ENCODE measurements at regions not wholly inside any gene's neighbourhood (a gene's known extent, or its start where the extent isn't known, plus 50 kb on each side); places are given as distances from the start of the nearest gene placed in this dataset.
"Not testable (repeated sequence)": the region's sequence is repeated elsewhere in the genome, so short reads cannot be mapped to it uniquely, and the experiment has no call there.

DNA sequence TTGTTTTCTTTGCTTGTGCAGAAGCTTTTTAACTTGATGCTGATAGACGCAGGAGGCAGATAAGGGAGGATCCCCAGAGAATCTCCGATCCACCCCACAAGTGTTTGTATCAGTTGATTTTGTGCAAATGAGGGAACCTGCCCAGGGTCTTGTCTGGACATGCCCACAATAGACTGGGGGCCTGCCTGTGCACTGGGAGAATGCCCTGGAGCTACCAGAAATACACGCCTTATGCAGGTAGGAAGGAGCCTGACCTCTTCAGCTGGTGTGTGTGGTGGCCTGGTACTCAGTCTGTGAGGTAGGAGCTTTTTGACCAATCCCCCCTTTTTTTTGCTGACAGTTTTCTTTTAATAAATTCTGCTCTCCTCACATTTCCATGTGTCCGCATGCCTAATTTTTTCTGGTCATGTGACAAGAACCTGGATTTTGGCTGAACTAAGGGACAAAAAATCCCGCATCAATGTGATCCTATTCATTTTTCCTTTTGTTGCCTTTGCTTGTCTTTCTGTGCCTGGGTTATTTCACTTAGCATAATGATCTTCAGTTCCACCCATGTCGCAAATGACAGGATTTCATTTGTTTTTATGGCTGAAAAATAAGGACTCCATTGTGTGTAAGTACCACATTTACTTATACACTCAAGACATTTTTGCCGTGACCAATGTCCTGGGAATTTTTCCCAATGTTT is 430.6 kb upstream of the NRG3 start:
- DNase-seq (ENCODE audit: low spot score): no peak

DNA sequence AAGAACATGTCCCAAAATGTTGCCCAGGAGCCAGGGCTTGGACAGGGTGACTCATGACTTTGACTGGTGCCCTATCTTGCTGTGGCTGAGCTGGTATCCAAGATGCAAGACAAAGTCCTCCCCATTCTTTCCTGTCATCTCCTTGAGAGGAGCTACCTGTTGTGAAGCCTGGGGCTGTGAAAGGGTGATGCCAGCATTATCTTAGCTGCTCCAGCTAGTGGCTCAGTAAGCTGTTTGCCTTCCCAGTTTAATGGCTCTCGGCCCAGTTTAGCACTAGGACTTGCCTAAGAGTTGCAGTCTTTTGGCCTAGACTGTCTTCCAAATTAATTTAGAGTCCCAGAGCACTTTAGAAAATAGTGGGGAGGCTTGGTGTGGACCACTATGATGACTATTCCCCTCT is 424.3 kb upstream of the NRG3 start:
- DNase-seq (ENCODE audit: low spot score): no peak

DNA sequence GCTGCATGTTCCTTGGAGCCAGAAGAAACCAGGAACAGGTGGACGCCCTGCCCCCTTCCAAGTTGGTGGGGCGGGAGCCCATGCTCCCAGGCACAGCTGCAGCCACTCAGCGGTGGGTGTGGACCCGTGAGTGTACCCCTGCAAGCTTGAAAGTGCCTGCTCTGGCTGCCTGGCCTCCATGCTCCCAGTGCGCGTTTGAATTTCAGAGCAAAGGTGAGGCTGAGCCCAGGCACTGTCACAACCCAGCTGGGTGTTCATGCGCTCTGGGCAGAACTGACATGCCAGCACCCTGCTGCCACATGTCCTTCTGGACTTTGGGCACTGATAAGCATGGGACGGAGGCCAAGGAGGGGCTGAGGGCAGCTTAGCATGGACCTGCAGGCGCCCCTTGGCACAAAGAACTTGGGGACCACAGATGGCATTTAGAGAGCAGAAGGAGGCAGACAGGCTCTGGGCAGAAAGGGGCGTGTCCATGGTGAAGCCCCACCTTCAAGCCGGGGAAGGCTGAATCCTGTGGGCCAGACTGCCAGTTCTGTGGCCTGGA is 402.0 kb upstream of the NRG3 start:
- no peak for DNase-seq (ENCODE audit: low spot score)

DNA sequence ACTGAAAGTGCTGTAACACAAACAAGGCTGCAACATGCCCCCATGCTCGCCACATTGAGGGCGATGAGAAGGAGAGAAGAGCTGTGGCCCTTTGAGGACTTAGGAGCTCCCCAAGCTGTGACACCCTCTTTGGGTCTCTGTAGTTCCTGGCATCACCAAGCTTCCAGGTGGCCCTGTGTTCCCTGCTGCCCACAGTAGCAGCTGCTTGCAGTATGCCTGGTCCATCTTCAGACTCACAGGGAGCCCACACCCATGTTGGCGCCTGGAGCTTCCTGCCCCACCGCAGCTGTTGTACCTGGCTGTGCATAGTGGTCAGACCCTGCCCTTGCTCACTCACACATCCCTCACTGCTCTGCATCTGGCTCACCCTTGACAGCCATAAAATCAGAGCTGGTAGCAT is 401.2 kb upstream of the NRG3 start:
- no peak for DNase-seq (ENCODE audit: low spot score)

DNA sequence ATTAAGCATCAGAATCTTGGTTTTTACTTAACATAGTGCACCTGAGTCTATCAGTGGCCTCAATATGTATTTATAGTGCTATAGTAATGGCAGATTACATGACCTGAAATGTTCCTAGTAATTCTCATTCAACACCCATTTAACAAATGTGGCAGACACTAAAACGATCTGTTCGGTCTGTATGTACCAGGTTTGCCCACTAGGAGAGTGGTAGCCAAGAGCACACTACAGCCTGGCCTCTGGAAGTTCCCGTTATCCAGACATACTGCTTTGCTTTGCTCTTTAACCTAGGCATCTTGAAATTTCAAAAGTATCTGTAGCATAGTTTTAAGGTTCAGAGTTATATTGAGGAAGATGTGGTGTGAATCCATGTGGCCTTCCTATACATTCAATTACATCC is 395.7 kb upstream of the NRG3 start:
- DNase-seq (ENCODE audit: low spot score): no peak

DNA sequence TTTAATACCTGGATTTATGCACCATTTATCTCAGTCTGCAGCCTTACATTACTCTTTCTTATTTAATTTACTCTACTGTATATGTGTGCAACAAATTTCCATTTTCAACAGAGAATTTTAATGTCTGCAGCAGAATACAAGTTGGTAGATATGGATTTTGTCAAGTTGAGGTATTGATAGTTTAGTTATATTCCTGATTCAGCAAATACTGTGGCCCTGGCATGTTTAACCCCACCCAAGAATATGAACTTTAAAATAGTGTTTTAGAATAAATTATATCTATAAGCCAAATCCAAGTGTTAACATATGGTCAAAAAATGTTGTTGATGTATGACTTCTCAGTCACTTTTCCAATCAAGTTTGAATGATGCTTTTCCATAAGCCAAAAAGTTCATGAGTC is 378.4 kb upstream of the NRG3 start:
- no peak for DNase-seq (ENCODE audit: low spot score)

DNA sequence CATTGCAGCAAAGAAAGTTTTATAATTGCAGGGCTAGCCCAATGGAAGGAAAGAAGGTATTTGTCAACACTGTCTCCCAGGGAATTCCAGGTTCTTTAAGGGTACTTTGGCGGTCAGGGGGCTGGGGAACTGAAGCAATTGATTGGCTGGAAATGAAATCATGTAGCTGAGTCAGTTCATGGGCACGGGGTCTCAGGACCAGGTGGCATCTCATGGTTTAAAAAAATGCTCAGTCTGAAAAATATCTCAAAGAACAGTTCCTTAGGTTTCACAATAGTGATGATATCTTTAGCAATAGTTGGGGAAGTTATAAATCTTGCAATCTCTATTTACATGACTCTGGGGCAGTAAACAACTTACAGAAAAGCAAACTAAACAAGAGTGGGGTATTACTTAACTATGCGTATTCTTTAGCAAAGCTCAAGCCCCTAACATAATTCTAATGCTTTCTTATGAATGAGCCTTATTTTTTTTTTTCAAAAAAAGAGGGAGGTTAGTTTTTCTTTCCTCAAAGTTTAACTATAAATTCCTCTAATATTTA is 376.9 kb upstream of the NRG3 start:
- no peak for DNase-seq (ENCODE audit: low spot score)

DNA sequence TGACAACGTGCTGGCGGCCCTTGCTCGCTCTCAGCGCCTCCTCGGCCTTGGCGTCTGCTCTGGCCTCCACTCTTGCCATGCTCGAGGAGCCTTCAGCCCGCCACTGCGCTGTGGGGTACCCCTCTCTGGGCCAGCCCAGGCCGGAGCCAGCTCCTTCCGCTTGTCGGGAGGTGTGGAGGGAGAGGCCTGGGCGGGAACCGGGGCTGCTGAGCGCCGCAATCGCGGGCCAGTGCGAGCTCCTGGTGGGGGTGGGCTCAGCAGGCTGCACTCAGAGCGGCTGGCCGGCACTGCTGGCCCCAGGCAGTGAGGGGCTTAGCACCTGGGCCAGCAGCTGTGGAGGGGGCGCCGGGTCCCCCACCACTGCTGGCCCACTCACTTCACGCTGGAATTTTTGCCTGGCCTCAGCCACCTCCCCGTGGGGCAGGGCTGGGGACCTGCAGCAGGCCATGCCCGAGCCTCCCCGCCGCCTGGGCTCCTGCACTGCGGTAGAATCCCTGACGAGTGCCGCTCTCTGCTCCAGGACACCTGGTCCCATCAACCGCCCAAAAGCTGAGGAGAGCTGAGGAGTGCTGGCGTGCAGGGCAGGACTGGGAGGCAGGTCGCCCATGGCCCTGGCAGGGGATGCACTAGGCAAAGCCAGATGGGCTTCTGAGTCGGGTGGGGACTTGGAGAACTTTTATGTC is 372.2 kb upstream of the NRG3 start:
- DNase-seq (ENCODE audit: low spot score): no peak

DNA sequence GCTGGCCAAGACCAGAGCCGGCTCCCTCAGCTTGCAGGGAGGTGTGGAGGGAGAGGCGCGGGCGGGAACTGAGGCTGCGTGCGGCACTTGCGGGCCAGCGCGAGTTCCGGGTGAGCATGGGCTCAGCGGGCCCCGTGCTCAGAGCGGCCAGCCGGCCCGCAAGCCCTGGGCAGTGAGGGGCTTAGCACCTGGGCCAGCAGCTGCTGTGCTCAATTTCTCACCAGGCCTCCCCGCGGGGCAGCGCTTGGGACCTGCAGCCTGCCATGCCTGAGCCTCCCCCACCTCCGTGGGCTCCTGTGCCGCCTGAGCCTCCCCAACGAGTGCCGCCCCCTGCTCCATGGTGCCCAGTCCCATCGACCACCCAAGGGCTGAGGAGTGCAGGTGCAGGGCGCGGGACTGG is 369.2 kb upstream of the NRG3 start:
- DNase-seq (ENCODE audit: low spot score): not testable (repeated sequence)

DNA sequence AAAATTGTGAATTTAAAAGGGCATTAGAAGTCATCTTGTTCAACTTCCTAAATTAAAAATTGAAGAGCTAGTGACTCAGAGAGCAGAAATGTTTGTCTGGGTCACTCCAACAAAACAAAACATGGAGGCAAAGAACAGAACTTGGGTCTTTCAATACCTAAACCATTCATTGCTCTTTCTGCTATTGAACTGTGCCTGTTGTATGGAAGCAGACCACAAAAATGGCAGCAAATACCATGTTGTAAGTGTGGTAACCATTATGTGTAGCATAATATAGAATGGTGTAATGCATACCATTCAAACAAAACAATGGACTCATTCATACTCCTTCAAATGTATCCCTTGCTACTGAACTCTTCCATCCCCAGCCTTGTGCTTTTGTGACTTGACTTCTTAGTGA is 360.2 kb upstream of the NRG3 start:
- DNase-seq (ENCODE audit: low spot score): no peak

DNA sequence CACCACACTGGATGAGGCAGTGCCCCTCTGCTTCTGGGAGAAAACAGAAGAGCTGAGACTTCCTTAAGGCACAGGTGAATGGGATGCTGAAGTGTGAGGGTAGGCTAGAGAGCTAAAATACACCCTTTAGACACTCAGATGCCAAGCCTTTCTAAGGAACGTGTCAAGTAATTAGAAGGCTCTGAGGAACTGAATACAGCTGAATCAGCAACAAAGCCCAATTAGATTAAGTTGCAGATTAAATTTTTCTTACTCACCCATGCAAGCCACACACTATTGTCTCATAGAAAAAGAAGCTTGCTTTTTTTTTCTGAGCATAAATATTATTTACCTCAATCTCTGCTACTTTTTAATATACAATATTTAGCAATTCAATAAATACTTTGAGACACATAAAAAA is 354.3 kb upstream of the NRG3 start:
- no peak for DNase-seq (ENCODE audit: low spot score)

DNA sequence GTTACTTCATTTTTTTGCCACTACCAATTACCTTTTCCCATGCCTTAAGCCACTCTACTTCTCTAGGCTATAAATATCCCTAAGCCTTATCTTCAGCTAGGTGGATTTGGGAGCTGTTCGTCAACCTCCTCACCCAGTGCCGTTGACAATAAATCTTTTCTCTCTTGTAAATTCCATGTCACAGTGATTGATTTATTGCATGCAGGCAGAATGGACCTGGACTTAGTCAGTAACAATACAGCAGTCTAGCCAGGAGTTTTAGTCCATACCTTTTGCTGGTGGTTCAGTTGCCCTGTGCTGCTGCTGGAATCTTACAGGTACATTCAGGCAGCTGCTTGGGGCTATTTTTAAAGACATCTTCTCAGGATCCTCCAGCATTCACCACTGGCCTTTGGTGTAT is 350.5 kb upstream of the NRG3 start:
- no peak for DNase-seq (ENCODE audit: low spot score)

DNA sequence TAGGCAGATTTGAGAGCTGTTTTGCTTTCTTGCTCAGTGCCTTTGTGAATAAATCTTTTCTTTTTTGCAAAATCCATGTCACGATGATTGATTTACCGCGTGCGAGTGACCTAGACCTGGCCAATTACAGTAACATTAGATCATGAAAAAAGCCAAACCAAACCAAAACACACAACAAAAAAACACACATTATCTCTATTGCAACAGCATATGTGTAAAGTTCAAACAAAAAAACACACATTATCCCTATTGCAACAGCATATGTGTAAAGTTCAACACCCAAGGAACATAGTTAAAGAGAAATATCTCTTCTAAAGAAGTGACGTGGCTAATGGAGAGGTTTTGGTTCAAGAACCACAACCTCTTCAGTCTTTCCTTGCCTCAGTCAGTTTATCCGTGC is 342.6 kb upstream of the NRG3 start:
- DNase-seq (ENCODE audit: low spot score): no peak

DNA sequence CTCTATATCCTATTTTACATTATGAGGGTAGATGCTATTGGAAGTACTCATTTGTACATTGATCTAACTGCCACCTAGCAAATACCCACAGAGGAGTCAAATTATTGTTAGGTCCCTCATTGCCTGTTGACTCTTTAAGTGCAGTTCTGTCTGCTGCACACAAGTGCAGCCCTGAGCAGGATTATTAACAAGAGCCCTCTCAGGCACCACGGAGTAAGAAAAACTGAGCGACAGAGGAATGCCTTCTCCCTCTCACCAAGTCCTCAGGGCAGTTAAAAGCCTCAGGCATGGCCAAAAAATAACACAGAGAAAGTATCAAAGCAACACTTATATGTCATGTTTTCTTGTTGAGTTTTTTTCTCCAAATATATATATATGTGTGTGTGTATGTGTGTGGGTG is 340.0 kb upstream of the NRG3 start:
- DNase-seq (ENCODE audit: low spot score): no peak

DNA sequence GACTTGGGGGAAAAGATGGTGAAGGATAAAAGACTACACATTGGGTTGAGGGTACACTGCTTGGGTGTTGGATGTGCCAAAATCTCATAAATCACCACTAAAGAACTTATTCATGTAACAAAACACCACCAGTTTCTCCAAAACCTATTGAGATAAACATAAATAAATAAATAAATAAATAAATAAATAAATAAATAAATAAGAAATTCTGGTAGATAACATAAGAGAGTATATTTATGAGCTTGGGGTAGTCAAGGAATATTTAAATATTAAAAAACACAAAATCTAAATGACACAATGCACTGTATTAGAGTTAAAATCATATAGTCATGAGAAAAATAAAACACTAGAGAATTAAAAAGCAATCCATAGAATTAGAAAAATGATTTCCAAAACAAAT is 333.5 kb upstream of the NRG3 start:
- DNase-seq (ENCODE audit: low spot score): no peak

DNA sequence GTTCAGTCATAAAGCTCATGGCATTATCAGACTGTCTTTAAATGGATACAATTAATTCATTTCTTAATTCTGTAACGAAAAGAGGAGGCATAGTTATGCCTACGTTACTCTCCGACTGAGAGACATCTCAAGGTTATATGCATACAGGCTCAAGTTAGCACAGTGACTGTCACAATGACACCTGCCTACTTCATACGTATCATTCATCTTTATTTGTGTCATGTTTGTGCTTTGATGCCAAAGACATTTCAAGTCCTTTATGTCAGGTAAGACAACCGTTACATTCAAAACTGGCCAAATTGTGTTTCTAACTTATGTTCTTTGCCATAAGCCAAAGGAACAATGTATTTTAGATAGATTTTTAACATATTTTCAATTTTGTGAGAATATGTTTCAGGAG is 328.8 kb upstream of the NRG3 start:
- no peak for DNase-seq (ENCODE audit: low spot score)

DNA sequence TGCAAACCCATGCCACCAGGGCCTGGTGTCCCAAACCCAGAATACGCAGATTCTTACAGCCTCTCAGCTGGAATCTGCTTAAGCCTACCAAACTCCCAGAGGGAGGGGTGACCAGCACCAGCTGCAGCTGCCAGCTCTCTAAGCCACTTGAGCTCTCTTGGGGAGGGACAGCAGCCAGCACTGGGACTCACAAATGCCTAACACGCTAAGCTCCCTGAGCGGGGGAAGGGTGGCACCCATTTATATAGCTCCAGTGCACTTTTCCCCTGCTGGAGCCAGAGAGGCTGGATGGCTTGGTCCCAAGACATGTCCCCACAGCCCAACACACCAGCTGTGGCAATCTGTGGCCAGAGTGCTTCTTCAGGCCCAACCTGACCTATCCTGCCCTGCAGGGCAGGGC is 326.8 kb upstream of the NRG3 start:
- no peak for DNase-seq (ENCODE audit: low spot score)

DNA sequence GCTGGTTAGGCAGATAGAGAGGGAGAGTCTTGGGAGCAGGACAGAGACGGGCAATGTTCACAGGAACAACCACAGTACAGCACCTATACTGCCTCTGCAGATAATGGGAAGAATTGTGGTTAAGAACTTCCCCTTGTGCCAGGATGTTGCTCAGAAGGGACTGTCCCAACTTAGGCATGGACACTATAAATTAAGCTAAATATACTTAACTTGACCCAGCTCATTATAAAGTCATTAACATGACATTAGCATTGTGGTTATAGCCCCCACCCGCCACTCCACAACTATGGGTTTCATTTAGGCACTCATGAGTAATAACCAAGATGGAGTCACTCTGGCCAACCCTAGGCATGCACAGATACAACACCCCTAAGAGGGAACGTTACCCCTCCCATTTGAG is 310.9 kb upstream of the NRG3 start:
- no peak for DNase-seq (ENCODE audit: low spot score)

DNA sequence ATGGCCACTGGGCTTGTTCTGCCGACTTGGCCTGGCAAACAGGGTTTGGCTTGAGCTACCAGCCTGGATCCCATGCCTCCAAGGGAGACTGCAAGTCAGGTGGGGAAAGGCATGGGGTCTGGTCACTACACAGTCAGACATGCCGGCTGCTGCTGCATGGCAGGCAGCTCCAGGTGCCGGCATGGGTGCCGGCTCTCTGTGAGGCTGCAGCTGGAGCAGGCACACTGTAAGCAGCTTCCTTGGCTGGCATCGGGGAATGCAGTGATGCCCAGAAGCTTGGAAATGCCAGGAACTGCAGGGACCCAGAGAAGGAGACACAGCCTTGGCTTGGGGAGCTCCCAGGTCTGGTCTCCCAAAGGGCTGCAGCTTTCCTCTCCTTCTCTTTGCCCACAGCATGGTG is 305.5 kb upstream of the NRG3 start:
- DNase-seq (ENCODE audit: low spot score): no peak

DNA sequence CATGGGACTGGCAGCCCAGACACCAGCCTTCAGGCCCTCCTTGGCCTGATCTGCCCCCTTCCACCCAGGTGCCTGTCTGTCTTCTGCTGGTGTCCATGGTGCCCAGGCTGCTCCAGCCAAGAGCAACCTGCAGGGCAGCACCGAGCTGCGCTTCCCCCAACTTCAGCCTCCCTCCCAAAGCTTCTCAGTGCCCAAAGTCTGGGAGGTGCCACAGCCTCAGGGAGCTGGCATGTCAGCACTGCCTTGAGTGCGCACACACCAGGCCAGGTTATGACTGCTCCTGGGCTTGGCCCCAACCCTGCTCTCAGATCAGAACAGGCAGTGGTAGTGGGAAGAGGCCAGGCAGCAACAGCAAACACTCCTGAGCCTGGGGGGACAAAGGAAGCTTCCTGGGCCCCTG is 304.6 kb upstream of the NRG3 start:
- DNase-seq (ENCODE audit: low spot score): no peak

DNA sequence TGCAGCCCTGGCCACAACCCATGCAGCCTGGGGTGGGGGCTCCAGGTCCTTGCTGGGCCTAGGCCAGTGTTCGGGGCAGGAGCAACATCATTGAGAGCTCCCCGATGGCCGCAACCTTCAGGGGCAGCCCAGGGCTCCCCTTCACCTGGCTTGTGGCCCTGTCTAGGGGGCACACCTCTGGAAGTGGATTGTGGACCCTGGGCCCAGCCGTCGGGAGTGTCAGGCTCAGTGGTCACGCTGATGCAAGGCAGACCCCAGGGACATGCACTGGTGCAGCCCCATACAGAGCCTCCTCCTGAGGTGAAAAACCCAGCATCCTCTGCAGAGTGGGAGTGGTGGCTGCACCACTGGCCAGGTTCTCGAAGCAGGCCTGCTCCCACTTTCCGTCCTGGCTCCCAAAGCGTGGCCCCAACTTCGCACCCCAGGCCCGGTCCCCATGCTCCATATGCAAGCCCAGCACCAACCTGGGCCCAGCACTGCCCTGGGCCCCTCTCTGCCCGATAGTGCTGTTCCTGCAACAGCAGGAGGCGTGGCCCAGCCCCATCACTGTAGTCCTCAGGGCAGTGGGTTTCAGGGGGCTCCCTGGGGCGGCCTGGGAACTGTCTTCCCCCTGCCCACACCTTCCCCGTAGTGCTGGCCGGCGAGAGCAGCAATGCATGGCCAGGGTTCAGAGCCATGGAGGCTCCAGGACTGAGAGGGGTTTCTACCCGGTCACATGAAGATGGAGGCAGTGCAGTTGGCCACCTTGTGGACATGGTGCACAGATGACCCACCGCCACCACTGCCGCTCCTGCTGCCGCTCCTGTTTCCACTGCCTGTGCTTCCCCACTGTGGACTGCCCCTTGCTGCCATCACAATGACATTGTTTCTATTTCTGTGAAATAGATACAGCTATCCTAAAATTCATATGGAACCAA is 303.9 kb upstream of the NRG3 start:
- DNase-seq (ENCODE audit: low spot score): no peak

DNA sequence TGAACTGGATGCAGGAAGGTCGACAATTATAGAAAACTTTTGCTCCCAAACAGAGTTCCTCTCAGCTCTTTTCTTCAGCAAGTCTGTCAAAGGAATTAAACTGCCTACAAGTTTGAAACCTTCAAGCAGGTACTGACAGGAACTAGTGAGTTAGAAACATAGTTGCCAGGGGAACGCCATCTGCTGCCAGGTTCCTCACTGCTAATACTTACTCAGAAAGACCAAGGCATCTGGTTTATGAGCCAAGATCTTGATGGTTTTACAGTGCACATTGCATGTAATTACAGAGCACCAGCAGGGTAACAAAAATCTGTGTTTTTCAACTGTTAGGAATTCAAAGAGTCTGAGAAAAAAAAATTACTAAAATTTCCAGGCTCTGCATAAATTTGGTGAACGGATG is 300.0 kb upstream of the NRG3 start:
- DNase-seq (ENCODE audit: low spot score): no peak

DNA sequence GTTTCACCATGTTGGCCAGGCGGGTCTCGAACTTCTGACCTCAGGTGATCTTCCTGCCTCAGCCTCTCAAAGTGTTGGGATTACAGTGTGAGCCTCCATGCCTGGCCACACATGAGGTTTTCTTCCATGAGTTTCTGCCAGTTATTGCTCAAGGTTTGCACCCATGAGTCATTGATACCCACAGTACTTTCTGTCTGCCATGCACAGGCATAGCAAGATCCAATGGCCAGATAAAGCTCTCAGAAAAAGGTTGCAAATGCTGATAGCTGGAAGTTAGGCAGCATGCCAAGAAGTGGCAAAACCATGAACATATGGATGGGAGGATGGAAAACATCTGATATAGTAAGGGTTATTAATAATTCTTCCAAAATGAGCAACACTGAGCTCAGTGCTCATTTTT is 298.7 kb upstream of the NRG3 start:
- DNase-seq (ENCODE audit: low spot score): no peak

Data from cerebellar cortex (tissue), 1 donor.